ENCODE measurements at regions not wholly inside any gene's neighbourhood (a gene's known extent, or its start where the extent isn't known, plus 50 kb on each side); places are given as distances from the start of the nearest gene placed in this dataset.

DNA sequence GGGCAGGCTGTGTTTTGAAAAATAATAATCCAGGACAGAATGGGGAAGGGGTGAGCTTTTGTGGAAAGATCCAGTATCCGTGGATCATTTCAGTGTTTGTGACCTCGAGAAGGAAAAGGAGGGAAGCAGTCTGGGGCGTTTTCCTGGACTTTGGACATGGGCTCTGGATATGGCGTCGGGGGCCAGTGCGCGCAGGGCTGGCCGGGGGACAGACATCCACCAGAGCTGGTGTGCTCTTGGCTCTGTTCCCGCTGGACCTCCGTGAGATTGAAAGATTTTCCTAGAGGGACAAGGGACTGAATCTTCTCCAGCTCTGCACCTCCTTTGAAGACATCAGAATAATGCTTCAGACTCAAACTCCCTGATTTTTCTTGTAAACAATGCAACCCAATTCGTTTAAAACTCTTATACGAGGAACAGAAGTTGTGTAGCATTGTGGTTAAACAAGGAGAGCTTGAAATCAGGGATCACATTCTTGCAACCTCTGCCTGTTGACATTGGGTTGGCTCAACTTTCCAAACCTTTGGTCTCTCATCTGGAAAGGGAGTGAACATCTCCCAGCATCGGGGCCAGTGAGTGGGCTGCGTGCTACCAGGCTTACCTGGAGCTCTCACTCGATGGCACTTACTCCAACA is 75.9 kb downstream of the C16orf95 start:
- TF ChIP-seq GATA1 (IDR thresholded peaks at IDR 0.05; ENCODE audit: low read depth, low read length) = no peak
- no peak for DNase-seq

DNA sequence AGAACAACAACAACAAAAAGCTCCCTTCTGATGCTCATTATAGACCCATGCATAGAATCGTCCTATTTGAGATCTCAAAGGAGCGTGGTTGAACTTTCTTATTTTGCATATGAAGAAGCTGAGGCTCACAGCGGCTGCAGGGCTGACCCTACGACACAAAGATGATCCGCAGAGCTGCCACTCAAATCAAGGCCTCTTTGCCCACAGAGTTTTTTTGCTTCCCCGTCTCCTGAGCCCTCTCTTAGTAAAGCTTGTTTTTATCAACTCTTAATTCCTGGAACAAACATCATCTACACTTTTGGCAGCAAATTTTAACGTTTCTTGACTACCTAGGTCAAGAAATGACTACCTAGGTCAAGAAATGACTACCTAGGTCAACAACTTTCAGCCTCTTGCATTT is 73.7 kb downstream of the C16orf95 start:
- no peak for TF ChIP-seq GATA1 (IDR thresholded peaks at IDR 0.05; ENCODE audit: low read depth, low read length)
- TF ChIP-seq POLR2A (IDR thresholded peaks at IDR 0.05; ENCODE audit: low read length) = no peak

DNA sequence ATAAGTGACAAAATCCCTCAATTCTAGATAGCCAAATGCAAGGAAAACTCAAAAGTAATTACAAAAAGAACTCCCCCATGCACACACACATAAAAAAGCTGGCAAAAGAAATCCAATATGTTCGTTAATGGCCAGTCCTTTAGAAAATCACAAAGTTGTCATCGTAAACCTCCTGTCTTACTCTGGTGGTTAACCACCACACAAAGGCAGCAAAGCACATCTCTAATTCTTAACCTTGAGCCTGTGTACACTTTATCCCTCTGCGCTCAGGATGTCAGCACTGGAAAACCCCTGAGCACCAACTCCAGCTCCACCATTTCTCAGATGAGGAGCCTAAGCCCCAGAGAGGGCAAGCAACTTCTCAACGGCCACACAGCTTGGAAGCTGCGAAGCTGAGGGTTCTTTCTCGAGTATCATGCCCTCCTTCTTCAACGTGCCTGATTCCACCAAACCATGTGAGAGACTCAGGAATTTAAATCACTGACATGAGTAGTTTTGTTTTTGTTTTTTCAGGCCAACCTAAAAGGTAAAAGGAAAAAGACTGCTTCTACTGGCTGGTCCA is 72.5 kb downstream of the C16orf95 start:
- no peak for DNase-seq
- no peak for TF ChIP-seq POLR2A (IDR thresholded peaks at IDR 0.05; ENCODE audit: low read length)
- TF ChIP-seq GATA1 (IDR thresholded peaks at IDR 0.05; ENCODE audit: low read depth, low read length) = no peak

More for the DNA sequence above, 73.7 kb downstream of the C16orf95 start:
- no peak for DNase-seq

DNA sequence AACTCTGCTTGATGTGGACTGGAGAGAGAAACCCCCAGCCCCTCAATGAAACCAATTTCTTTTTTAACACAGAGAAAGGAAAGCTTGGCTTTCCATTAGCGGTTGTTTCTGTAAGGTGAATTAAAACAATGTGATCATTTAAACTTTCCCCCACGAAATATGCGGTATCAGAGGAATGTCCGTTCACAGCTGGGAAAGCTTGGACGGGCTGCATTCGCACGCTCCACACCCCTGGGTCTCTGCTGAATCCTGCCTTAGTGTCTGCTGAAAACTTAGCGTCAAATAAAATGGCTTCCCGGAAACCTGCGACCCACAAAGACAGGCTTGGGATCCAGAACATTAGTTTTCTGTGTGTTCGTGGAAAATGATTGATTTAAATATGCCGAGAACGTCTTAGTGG is 71.7 kb downstream of the C16orf95 start:
- DNase-seq = no peak
- TF ChIP-seq POLR2A (IDR thresholded peaks at IDR 0.05; ENCODE audit: low read length) (no peak), GATA1 (IDR thresholded peaks at IDR 0.05; ENCODE audit: low read depth, low read length) (no peak)

DNA sequence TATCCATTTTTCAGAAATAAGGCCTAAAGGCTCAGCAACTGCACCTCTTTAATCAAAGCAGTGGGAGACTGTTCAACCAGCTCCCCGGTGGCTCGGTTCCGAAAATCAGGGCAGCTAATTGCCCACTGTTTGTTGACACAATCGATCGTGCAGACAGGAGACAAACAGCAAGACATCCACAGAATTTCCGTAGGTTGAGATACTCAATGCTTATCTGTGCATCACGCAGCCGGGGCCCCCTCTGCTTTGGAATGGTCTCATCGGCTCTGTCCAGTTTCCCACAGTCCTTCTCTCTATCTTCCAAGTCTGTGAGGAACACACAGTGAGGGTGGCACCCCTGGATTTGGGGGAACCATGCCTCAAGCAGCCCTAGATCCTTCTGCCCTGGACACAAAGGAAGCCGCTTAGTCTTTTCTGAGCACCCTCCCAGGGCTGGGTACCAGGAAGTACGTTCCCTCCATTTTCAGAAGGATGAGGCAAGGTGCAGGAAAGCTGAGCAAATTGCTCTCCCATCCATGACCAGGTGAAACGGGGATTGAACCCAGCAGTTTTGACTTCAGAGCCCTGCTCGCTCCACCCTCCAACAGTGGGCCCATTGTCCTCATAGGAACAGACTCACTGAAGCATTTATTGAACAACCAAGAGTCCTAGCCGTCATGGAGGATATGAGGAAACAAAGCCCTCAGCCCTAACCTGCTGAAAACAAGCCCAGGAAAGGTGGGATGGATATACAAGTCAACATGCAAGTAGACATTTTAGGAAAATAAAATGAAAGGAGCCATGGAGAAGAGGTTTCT is 70.7 kb downstream of the C16orf95 start:
- DNase-seq = no peak
- TF ChIP-seq GATA1 (IDR thresholded peaks at IDR 0.05; ENCODE audit: low read depth, low read length) (no peak), POLR2A (IDR thresholded peaks at IDR 0.05; ENCODE audit: low read length) (no peak)

DNA sequence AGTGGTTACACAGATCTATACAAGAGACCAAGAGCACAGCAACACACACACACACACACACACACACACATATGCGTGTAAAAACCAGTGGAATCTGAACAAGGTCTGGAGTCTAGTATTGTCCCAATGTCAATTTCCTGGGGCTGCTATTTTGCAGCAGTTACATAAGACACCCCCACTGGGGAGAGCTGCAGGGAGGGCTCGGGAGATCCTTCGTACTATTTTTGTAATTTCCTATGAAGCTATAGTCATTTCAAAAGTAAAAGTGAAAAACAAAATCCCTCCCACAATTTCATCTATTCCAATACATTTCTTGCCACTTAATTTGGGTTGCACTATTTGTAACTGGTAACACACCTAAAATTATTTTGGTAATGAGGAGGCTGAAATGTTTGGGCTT is 68.5 kb downstream of the C16orf95 start:
- DNase-seq = no peak
- TF ChIP-seq POLR2A (IDR thresholded peaks at IDR 0.05; ENCODE audit: low read length) (no peak), GATA1 (IDR thresholded peaks at IDR 0.05; ENCODE audit: low read depth, low read length) (no peak)

DNA sequence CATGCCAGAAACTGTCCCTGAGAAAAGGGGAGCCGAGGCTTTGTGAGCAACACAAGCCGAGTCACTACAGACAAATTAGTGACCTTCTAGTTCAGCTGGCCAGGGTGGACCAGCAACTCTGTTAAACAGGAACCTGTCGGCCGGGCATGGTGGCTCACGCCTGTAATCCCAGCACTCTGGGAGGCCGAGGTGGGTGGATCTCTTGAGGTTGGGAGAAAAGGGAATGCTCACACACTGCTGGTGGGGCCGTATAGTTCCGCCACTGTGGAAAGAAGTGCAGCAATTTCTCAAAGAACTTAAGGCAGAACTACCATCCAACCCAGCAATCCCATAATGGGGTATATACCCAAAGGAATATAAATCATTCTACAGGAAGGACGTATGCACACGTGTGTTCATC is 67.8 kb downstream of the C16orf95 start:
- TF ChIP-seq POLR2A (IDR thresholded peaks at IDR 0.05; ENCODE audit: low read length) = no peak
- no peak for TF ChIP-seq GATA1 (IDR thresholded peaks at IDR 0.05; ENCODE audit: low read depth, low read length)
- no peak for DNase-seq

DNA sequence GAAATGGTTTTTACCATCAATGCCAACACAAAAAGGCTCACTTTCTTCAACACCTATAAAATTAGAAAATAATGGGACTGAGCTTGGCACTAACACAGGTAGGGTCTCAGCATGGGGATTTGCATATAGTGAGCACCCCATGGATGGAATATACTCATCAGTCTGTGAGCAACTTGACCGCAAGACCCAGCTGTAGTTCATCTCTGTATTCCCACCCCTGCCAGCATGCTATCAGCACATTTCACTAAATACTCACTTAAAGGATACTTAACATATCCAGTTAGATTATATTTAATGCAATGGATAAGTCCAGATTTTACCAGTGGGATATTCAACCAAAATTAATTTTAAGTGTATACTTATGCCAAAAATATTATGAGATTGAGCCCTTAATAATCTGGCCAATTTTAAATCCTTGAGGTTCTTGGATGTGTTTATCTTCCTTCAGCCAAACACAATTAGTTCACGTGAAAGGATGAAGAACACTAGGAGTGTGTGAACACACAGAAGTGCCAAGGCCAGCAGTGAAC is 66.7 kb downstream of the C16orf95 start:
- TF ChIP-seq POLR2A (IDR thresholded peaks at IDR 0.05; ENCODE audit: low read length) = no peak
- TF ChIP-seq GATA1 (IDR thresholded peaks at IDR 0.05; ENCODE audit: low read depth, low read length) = no peak

DNA sequence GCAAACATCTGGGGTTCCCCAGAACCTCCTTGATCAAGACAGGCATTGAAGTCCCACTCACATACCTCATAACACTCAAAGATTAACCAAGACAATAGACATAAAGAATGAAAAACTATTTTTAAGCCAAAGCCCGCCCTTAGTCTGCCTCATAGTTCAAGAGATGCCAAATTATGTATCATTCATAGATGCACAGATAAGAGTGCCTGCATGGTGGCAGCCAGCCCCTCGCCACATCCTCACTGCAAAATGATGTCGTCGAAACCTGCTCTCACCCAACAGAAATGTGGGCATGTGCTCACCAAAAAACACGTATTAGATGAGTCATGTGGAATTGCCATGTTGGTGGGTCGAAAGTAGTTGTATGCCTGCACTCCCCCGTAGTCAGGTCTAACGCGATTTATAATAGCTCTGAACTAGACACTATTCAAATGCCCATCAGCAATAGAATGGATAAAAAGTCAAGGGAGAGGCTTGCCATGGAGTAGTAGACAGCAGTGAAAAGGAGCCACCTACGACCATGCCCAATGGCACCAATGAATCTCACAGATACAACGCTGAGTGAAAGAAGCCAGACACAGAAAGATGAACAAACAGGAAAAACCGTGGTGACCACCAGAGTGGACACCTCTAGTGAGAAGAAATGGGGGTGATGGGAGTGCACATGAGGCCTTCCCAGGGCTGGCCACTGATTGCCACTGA is 64.8 kb downstream of the C16orf95 start:
- no peak for TF ChIP-seq POLR2A (IDR thresholded peaks at IDR 0.05; ENCODE audit: low read length)
- TF ChIP-seq GATA1 (IDR thresholded peaks at IDR 0.05; ENCODE audit: low read depth, low read length) = no peak
- no peak for DNase-seq

More for the DNA sequence above, 66.7 kb downstream of the C16orf95 start:
- DNase-seq = no peak

All from erythroblast (primary cell).